Calu3 (cell line): ENCODE measurements at regions not wholly inside any gene's neighbourhood (a gene's known extent, or its start where the extent isn't known, plus 50 kb on each side); places are given as distances from the start of the nearest gene placed in this dataset.

Experiments
- BruUV-seq: library from RNA; stranded (reverse); fragments of 400-500 nt; replicated peaks from 2 replicates; lab custom pipeline; 2021; lab: Mats Ljungman, UMichigan
- CTCF ChIA-PET: fragments of 300-600 bp; sonication (Branson Sonifier 250); formaldehyde crosslinking; loops from one replicate; lab custom pipeline; 2022; ENCODE audit warnings: antibody characterized with exemption; lab: Charles Lee
- DNase-seq: peaks from one replicate; pipeline ENCODE4 v3.0.0; 2022
- H3K27ac Mint-ChIP-seq: one replicate; pipeline ENCODE4 v1.8.0; 2022; ENCODE audit warnings: mixed read lengths; ENCODE audit not compliant: unreplicated experiment
- H3K27me3 Mint-ChIP-seq: one replicate; pipeline ENCODE4 v1.8.0; 2022; ENCODE audit warnings: mixed read lengths; ENCODE audit not compliant: unreplicated experiment
- H3K36me3 Mint-ChIP-seq: one replicate; pipeline ENCODE4 v1.8.0; 2022; ENCODE audit warnings: mild to moderate bottlenecking, moderate library complexity, mixed read lengths; ENCODE audit not compliant: insufficient read depth, unreplicated experiment
- H3K4me1 Mint-ChIP-seq: one replicate; pipeline ENCODE4 v1.8.0; 2022; ENCODE audit warnings: mild to moderate bottlenecking, low read depth, mixed read lengths; ENCODE audit not compliant: unreplicated experiment
- H3K4me3 Mint-ChIP-seq: one replicate; pipeline ENCODE4 v1.8.0; 2022; ENCODE audit warnings: mild to moderate bottlenecking, low read depth, moderate library complexity, mixed read lengths; ENCODE audit not compliant: unreplicated experiment
- H3K9me3 Mint-ChIP-seq: one replicate; pipeline ENCODE4 v1.8.0; 2022; ENCODE audit warnings: low read depth, mixed read lengths; ENCODE audit not compliant: unreplicated experiment
- intact Hi-C: fragments of 100-400 bp; cut with micrococcal nuclease; formaldehyde crosslinking; loops from one replicate; pipeline ENCODE4 v1.10.0; 2022; ENCODE audit not compliant: unreplicated experiment
- TF ChIP-seq, protein P1 (sequence below): fragments of 200-600 bp; IDR thresholded peaks from one replicate; pipeline ENCODE4 v1.8.0; 2022; ENCODE audit warnings: antibody characterized with exemption; ENCODE audit not compliant: unreplicated experiment

DNA sequence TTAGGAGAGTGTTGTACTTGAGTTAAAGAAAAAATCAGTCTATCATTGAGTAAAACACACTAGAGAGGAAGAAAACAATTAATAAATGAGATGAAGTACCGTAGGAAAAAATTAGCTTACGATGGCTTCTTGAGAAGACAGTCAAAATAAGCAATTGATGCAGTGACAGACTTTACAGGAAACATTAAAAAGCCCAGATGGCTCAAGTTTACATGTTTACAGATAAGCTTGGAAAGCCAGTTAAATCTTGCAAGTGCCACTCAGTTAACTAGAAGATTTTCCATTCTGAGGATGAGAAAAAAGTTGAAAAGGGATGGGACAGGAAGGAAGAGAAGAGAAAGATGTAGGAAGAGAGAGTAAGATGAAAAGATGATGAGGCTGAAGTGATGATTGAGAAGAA, 288.8 kb upstream of the FERMT1 start:
- intact Hi-C loops = no loop called here

DNA sequence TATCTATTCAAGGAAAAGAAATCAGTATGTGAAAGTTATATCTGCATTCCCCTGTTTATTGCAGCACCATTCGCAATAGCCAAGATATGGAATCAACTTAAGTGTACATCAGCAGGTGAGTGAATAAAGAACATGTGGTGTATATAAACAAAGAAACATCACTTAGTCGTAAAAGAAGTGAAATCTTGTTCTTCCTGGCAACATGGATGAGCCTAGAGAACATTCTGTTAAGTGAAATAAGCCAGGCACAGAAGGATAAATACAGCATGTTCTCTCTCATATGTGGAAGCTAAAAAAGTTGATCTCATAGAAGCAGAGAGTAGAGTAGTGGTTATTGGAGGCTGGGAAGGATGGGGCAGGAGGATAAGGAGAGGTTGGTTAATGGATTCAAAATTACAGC, 287.9 kb upstream of the FERMT1 start:
- H3K27ac Mint-ChIP-seq = no peak overlapping the region
- H3K4me3 Mint-ChIP-seq = no peak overlapping the region
- H3K9me3 Mint-ChIP-seq = peaks cover 2% of the 10 kb centered on the region
- no peaks in the 10 kb centered on the region for H3K4me1 Mint-ChIP-seq
- TF ChIP-seq, protein P1, sequence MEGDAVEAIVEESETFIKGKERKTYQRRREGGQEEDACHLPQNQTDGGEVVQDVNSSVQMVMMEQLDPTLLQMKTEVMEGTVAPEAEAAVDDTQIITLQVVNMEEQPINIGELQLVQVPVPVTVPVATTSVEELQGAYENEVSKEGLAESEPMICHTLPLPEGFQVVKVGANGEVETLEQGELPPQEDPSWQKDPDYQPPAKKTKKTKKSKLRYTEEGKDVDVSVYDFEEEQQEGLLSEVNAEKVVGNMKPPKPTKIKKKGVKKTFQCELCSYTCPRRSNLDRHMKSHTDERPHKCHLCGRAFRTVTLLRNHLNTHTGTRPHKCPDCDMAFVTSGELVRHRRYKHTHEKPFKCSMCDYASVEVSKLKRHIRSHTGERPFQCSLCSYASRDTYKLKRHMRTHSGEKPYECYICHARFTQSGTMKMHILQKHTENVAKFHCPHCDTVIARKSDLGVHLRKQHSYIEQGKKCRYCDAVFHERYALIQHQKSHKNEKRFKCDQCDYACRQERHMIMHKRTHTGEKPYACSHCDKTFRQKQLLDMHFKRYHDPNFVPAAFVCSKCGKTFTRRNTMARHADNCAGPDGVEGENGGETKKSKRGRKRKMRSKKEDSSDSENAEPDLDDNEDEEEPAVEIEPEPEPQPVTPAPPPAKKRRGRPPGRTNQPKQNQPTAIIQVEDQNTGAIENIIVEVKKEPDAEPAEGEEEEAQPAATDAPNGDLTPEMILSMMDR = no peak
- CTCF ChIA-PET = no interaction called here
- no peaks in the 10 kb centered on the region for H3K36me3 Mint-ChIP-seq
- BruUV-seq = no TSS peak
- H3K27me3 Mint-ChIP-seq = peaks cover 34% of the 10 kb centered on the region
- intact Hi-C loops = no loop called here
- no peak for DNase-seq

More for the DNA sequence above, 288.8 kb upstream of the FERMT1 start:
- Mint-ChIP-seq H3K4me3 (no peak overlapping the region), H3K27ac (no peak overlapping the region), H3K9me3 (peaks cover 2% of the 10 kb centered on the region), H3K36me3 (no peaks in the 10 kb centered on the region), H3K27me3 (peaks cover 34% of the 10 kb centered on the region), H3K4me1 (no peaks in the 10 kb centered on the region)
- no TSS peak for BruUV-seq
- TF ChIP-seq, protein P1 = no peak
- CTCF ChIA-PET = no interaction called here
- no peak for DNase-seq

- H3K4me3 Mint-ChIP-seq = no peak overlapping the region
- BruUV-seq = no TSS peak
- DNase-seq = no peak
- H3K9me3 Mint-ChIP-seq = peaks cover 2% of the 10 kb centered on the region
- TF ChIP-seq, protein P1 = no peak
- intact Hi-C loops = no loop called here
- no peaks in the 10 kb centered on the region for H3K36me3 Mint-ChIP-seq
- no peak overlapping the region for H3K27ac Mint-ChIP-seq
- H3K27me3 Mint-ChIP-seq = peaks cover 31% of the 10 kb centered on the region
- CTCF ChIA-PET = no interaction called here
- H3K4me1 Mint-ChIP-seq = no peaks in the 10 kb centered on the region
Measured at GRCh38 chr20:6407163-6407562, 284.3 kb upstream of the FERMT1 start.

GRCh38 chr20:6401893-6402557, 279.2 kb upstream of the FERMT1 start:
- H3K4me3 Mint-ChIP-seq = no peak overlapping the region
- no TSS peak for BruUV-seq
- H3K9me3 Mint-ChIP-seq = no peaks in the 10 kb centered on the region
- intact Hi-C loops = no loop called here
- no peak for DNase-seq
- H3K4me1 Mint-ChIP-seq = peaks cover 18% of the 10 kb centered on the region
- H3K27ac Mint-ChIP-seq = no peak overlapping the region
- TF ChIP-seq, protein P1 = no peak
- no peaks in the 10 kb centered on the region for H3K27me3 Mint-ChIP-seq
- CTCF ChIA-PET = no interaction called here
- no peaks in the 10 kb centered on the region for H3K36me3 Mint-ChIP-seq
